IMR-90 (cell line): ENCODE measurements at regions not wholly inside any gene's neighbourhood (a gene's known extent, or its start where the extent isn't known, plus 50 kb on each side); places are given as distances from the start of the nearest gene placed in this dataset.
A peak's percentile ranks its signal among the peaks of the same experiment; 100 is the strongest.

Experiments
- FOS ChIP-seq: fragments of 150-350 bp; IDR thresholded peaks from 2 replicates; pipeline ENCODE4 v1.6.1; 2016; ENCODE audit warnings: low read depth, low read length
- MAFK ChIP-seq: IDR thresholded peaks from 2 replicates; pipeline ENCODE4 v1.6.1; 2012; ENCODE audit warnings: low read depth, low read length, improper control_type of control experiment
- POLR2A ChIP-seq: IDR thresholded peaks from 2 replicates; pipeline ENCODE4 v1.6.1; 2012; ENCODE audit warnings: mild to moderate bottlenecking, low read depth, low read length
- RAD21 ChIP-seq: IDR thresholded peaks from 2 replicates; pipeline ENCODE4 v1.6.1; 2012; ENCODE audit warnings: low read length, improper control_type of control experiment
- RCOR1 ChIP-seq: IDR thresholded peaks from 2 replicates; pipeline ENCODE4 v1.6.1; 2012; ENCODE audit warnings: mild to moderate bottlenecking, low read length, improper control_type of control experiment; ENCODE audit not compliant: insufficient replicate concordance
- RFX5 ChIP-seq: IDR thresholded peaks from 2 replicates; pipeline ENCODE4 v1.8.0; 2012; ENCODE audit warnings: low read depth, mild to moderate bottlenecking, low read length, moderate library complexity
- SMC3 ChIP-seq: fragments of 150-350 bp; IDR thresholded peaks from 2 replicates; pipeline ENCODE4 v1.6.1; 2016; ENCODE audit warnings: low read depth, mild to moderate bottlenecking, antibody characterized with exemption, low read length, moderate library complexity
- TF ChIP-seq, protein P1 (sequence below): conservative IDR thresholded peaks from 2 replicates; pipeline ENCODE4 v1.5.1; 2012; ENCODE audit warnings: mild to moderate bottlenecking, low read depth, low read length, improper control_type of control experiment

DNA sequence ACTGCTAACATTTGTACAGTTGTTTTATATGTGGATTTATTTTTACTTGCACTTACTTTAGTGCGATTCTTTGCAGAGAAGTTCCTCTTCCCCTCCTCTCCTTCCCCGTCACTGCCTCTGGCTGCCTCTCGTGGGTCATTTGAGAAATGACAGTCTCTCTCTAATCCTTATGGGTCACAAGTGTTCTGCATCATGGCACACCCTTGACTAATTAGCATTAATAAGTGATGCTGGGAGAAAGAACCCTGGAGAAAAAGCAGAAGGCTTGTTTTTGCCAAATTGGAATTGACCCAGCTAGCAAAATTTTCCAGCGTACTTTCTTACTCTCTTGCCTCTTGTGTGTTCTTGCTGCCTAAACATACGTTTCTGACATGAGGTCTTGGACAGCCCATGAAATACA lies 301.2 kb downstream of the DUSP10 start:
- TF ChIP-seq, protein P1, sequence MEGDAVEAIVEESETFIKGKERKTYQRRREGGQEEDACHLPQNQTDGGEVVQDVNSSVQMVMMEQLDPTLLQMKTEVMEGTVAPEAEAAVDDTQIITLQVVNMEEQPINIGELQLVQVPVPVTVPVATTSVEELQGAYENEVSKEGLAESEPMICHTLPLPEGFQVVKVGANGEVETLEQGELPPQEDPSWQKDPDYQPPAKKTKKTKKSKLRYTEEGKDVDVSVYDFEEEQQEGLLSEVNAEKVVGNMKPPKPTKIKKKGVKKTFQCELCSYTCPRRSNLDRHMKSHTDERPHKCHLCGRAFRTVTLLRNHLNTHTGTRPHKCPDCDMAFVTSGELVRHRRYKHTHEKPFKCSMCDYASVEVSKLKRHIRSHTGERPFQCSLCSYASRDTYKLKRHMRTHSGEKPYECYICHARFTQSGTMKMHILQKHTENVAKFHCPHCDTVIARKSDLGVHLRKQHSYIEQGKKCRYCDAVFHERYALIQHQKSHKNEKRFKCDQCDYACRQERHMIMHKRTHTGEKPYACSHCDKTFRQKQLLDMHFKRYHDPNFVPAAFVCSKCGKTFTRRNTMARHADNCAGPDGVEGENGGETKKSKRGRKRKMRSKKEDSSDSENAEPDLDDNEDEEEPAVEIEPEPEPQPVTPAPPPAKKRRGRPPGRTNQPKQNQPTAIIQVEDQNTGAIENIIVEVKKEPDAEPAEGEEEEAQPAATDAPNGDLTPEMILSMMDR: peak; percentile 14; the same call in 1 of the 2 replicates
- TF ChIP-seq POLR2A: 0 out of 2 replicates have a peak, but pooled peaks have one; percentile 29
- TF ChIP-seq RFX5: no peak
- no peak for TF ChIP-seq RCOR1
- TF ChIP-seq RAD21: no peak
- TF ChIP-seq FOS: no peak
- TF ChIP-seq MAFK: no peak
- TF ChIP-seq SMC3: no peak
